Neural progenitor cell (in vitro differentiated cells): ENCODE measurements at regions not wholly inside any gene's neighbourhood (a gene's known extent, or its start where the extent isn't known, plus 50 kb on each side); places are given as distances from the start of the nearest gene placed in this dataset.

Experiments used
- EZH2 ChIP-seq: fragments of 200-600 bp; sonication (generic); IDR thresholded peaks from 2 replicates; pipeline ENCODE4 v1.6.1; 2017; ENCODE audit warnings: antibody characterized with exemption, mild to moderate bottlenecking, moderate library complexity
- EZH2phosphoT487 ChIP-seq: fragments of 200-600 bp; sonication (generic); IDR thresholded peaks from 2 replicates; pipeline ENCODE4 v1.6.1; 2017; ENCODE audit warnings: antibody characterized with exemption
- TF ChIP-seq, protein P1 (sequence below): fragments of 200-600 bp; sonication (generic); IDR thresholded peaks from 2 replicates; pipeline ENCODE4 v1.5.1; 2017; ENCODE audit warnings: antibody characterized with exemption, mild to moderate bottlenecking

GRCh38 chr2:176449852-176450251 lies 180.6 kb downstream of the MTX2 start:
- TF ChIP-seq, protein P1, sequence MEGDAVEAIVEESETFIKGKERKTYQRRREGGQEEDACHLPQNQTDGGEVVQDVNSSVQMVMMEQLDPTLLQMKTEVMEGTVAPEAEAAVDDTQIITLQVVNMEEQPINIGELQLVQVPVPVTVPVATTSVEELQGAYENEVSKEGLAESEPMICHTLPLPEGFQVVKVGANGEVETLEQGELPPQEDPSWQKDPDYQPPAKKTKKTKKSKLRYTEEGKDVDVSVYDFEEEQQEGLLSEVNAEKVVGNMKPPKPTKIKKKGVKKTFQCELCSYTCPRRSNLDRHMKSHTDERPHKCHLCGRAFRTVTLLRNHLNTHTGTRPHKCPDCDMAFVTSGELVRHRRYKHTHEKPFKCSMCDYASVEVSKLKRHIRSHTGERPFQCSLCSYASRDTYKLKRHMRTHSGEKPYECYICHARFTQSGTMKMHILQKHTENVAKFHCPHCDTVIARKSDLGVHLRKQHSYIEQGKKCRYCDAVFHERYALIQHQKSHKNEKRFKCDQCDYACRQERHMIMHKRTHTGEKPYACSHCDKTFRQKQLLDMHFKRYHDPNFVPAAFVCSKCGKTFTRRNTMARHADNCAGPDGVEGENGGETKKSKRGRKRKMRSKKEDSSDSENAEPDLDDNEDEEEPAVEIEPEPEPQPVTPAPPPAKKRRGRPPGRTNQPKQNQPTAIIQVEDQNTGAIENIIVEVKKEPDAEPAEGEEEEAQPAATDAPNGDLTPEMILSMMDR: no peak
- no peak for TF ChIP-seq EZH2
- no peak for TF ChIP-seq EZH2phosphoT487
